ENCODE measurements at regions not wholly inside any gene's neighbourhood (a gene's known extent, or its start where the extent isn't known, plus 50 kb on each side); places are given as distances from the start of the nearest gene placed in this dataset.

DNA sequence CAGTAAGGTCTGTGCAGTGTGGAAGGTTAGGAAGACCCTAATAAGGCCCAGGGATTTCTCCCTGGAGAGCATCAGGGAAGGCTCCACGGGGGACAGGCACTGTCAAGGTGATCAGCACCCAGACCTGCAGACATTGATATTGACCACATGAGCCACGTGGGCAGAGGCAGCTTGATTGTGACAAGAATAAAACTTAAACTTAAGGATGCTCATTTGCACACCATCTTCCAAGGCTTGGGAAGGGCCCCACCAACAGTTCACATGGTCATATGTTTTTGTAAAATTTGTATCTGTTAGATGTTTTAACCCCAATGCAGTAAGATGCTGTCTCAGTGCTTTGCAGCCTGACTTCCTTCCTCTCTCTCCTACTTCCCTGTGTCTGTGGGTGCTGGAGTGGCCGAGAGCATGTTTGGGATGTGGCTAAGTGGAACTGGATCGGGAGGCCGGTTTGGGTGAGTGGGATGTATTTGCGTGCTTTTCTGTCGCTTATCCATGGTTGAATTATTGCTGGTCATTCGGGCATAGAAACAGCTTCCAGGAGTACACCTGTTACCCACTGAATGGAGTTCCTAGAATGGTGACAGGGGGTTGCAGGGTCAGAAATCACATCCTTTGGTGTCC lies 49.8 kb upstream of the OLIG2 start:
- TF ChIP-seq ESRRA (CRISPR knock-in tag; IDR thresholded peaks at IDR 0.05; ENCODE audit: borderline replicate concordance) = no peak
- TF ChIP-seq, protein P1, sequence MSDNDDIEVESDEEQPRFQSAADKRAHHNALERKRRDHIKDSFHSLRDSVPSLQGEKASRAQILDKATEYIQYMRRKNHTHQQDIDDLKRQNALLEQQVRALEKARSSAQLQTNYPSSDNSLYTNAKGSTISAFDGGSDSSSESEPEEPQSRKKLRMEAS (CRISPR knock-in tag; IDR thresholded peaks at IDR 0.05) = no peak
- TF ChIP-seq, protein P2, sequence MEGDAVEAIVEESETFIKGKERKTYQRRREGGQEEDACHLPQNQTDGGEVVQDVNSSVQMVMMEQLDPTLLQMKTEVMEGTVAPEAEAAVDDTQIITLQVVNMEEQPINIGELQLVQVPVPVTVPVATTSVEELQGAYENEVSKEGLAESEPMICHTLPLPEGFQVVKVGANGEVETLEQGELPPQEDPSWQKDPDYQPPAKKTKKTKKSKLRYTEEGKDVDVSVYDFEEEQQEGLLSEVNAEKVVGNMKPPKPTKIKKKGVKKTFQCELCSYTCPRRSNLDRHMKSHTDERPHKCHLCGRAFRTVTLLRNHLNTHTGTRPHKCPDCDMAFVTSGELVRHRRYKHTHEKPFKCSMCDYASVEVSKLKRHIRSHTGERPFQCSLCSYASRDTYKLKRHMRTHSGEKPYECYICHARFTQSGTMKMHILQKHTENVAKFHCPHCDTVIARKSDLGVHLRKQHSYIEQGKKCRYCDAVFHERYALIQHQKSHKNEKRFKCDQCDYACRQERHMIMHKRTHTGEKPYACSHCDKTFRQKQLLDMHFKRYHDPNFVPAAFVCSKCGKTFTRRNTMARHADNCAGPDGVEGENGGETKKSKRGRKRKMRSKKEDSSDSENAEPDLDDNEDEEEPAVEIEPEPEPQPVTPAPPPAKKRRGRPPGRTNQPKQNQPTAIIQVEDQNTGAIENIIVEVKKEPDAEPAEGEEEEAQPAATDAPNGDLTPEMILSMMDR (IDR thresholded peaks at IDR 0.05) = no peak
- no peak for TF ChIP-seq ELF4 (CRISPR knock-in tag; IDR thresholded peaks at IDR 0.05; ENCODE audit: low read depth)
- no peak for TF ChIP-seq NR2C2 (CRISPR knock-in tag; IDR thresholded peaks at IDR 0.05)
- no peak for TF ChIP-seq ZNF232 (CRISPR knock-in tag; IDR thresholded peaks at IDR 0.05)
- TF ChIP-seq, protein P3, sequence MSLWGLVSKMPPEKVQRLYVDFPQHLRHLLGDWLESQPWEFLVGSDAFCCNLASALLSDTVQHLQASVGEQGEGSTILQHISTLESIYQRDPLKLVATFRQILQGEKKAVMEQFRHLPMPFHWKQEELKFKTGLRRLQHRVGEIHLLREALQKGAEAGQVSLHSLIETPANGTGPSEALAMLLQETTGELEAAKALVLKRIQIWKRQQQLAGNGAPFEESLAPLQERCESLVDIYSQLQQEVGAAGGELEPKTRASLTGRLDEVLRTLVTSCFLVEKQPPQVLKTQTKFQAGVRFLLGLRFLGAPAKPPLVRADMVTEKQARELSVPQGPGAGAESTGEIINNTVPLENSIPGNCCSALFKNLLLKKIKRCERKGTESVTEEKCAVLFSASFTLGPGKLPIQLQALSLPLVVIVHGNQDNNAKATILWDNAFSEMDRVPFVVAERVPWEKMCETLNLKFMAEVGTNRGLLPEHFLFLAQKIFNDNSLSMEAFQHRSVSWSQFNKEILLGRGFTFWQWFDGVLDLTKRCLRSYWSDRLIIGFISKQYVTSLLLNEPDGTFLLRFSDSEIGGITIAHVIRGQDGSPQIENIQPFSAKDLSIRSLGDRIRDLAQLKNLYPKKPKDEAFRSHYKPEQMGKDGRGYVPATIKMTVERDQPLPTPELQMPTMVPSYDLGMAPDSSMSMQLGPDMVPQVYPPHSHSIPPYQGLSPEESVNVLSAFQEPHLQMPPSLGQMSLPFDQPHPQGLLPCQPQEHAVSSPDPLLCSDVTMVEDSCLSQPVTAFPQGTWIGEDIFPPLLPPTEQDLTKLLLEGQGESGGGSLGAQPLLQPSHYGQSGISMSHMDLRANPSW (CRISPR knock-in tag; conservative IDR thresholded peaks at IDR 0.05; ENCODE audit: low read depth) = no peak
- no peak for TF ChIP-seq TEAD1 (CRISPR knock-in tag; IDR thresholded peaks at IDR 0.05)
- TF ChIP-seq, protein P4, sequence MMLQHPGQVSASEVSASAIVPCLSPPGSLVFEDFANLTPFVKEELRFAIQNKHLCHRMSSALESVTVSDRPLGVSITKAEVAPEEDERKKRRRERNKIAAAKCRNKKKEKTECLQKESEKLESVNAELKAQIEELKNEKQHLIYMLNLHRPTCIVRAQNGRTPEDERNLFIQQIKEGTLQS (CRISPR knock-in tag; conservative IDR thresholded peaks at IDR 0.05) = no peak
